ENCODE measurements at regions not wholly inside any gene's neighbourhood (a gene's known extent, or its start where the extent isn't known, plus 50 kb on each side); places are given as distances from the start of the nearest gene placed in this dataset.
"Not testable (repeated sequence)": the region's sequence is repeated elsewhere in the genome, so short reads cannot be mapped to it uniquely, and the experiment has no call there.

GRCh38 chr5:17112091-17112716, 105.2 kb upstream of the BASP1 start:
- not testable (repeated sequence) for H2BK12ac ChIP-seq (ENCODE audit: low read depth, low read length); H3K18ac ChIP-seq (ENCODE audit: extremely low read depth, low read length); H2BK15ac ChIP-seq (ENCODE audit: low read length); FAIRE-seq; H2AK5ac ChIP-seq (ENCODE audit: low read depth, low read length); H3K79me2 ChIP-seq (ENCODE audit: control insufficient read depth in 1 of 2, insufficient read depth in 2 of 2, low read length in 2 of 2); H2AFZ ChIP-seq (ENCODE audit: low read length); H3K9ac ChIP-seq (replicated peaks in 1 of 4; ENCODE audit: extremely low read depth in 1 of 4, low read depth in 3 of 4, low read length in 3 of 4); H3K23ac ChIP-seq (ENCODE audit: insufficient read length); H2BK120ac ChIP-seq (replicated peaks; ENCODE audit: low read depth, low read length); H3K27me3 ChIP-seq (replicated peaks in 1 of 4; ENCODE audit: control insufficient read depth in 3 of 4, extremely low read depth in 1 of 4, insufficient read depth in 3 of 4, low read length in 3 of 4); H2BK20ac ChIP-seq (ENCODE audit: low read length); H3K14ac ChIP-seq (ENCODE audit: insufficient read length); H2BK5ac ChIP-seq (ENCODE audit: low read depth, low read length); H3K27ac ChIP-seq (ENCODE audit: low read depth, low read length); H3K4me2 ChIP-seq (ENCODE audit: insufficient read depth in 1 of 2, low read depth in 2 of 2, low read length in 2 of 2); H3K79me1 ChIP-seq (ENCODE audit: low read depth, low read length); H4K8ac ChIP-seq (ENCODE audit: extremely low read depth, insufficient read depth, low read length); H3K4me1 ChIP-seq (replicated peaks in 1 of 4; ENCODE audit: control insufficient read depth in 3 of 4, insufficient read depth in 4 of 4, low read length in 3 of 4); H3K4ac ChIP-seq (replicated peaks; ENCODE audit: insufficient read length, low read depth, low read length); DNase-seq (ENCODE audit: low read depth in 1 of 2, low spot score in 2 of 2); H3K36me3 ChIP-seq (ENCODE audit: control insufficient read depth in 2 of 4, insufficient read depth in 4 of 4, low read length in 3 of 4); H4K20me1 ChIP-seq (replicated peaks in 1 of 2; ENCODE audit: control insufficient read depth in 1 of 2, insufficient read depth in 2 of 2, low read length in 2 of 2); H3K4me3 ChIP-seq (ENCODE audit: extremely low read depth in 1 of 4, insufficient read depth in 2 of 4, low read depth in 3 of 4, low read length in 4 of 4); H4K91ac ChIP-seq (replicated peaks; ENCODE audit: insufficient read length, low read length); H3K23me2 ChIP-seq (ENCODE audit: low read depth, low read length); H3K56ac ChIP-seq (replicated peaks; ENCODE audit: insufficient read length, low read depth, low read length); H3K9me3 ChIP-seq (ENCODE audit: insufficient read depth in 2 of 2, low read depth in 1 of 2, low read length in 1 of 2); H4K5ac ChIP-seq (ENCODE audit: insufficient read length, low read depth, low read length)
- ChIA-PET POLR2A (ENCODE audit: partially characterized antibody) (interaction anchor here (1.0 kb wide), 1 partner anchor 20 kb away, joined by 3 read pairs; no protein-coding TSS in a partner anchor), CTCF (ENCODE audit: partially characterized antibody) (interaction anchor here (0.5 to 5.3 kb wide), 5 partner anchors 9 to 78 kb away, joined by 3 to 38 read pairs (median 3); no protein-coding TSS in a partner anchor)
- WGBS, 2 experiments (ENCODE audit: extremely low coverage in 1 of 2, insufficient coverage in 1 of 2, insufficient read length in 1 of 2, insufficient replicate concordance in 2 of 2, low coverage in 1 of 2, low lambda C conversion rate in 2 of 2, missing lambda C conversion rate in 1 of 2), result 99% methylated on average over 3 of the region's 3 CpGs; no CpG with 5 or more reads in 1 of the 2 experiments

Data from H1 (cell line).